GM18519 (cell line): ENCODE measurements at regions not wholly inside any gene's neighbourhood (a gene's known extent, or its start where the extent isn't known, plus 50 kb on each side); places are given as distances from the start of the nearest gene placed in this dataset.
"Not testable (repeated sequence)": the region's sequence is repeated elsewhere in the genome, so short reads cannot be mapped to it uniquely, and the experiment has no call there.

Experiments used
- ATAC-seq: cut with Tn5 transposase; IDR thresholded peaks from one replicate; pipeline ENCODE4 v1.9.1; 2021; ENCODE audit warnings: mild to moderate bottlenecking, moderate library complexity; ENCODE audit not compliant: unreplicated experiment, low FRiP score

DNA sequence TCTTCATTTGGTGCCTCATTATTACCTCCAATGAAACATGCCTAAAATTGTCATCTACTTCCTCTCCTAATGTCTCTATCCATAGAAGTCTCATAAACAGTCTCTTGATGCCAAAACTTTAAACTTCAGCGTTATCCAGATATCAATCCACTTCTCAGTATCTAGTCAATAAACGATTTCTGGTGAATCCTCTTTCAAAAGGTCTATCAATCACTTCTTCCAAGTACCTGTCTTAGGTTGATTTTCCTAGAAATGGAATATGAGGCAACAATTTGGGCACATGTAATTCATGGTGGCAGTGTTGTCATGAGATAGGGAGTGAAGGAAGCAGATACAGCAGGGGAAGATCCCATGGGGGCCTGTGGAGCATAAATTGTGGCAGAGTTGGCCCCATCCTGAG is 348.5 kb upstream of the POU1F1 start:
- ATAC-seq = no peak

DNA sequence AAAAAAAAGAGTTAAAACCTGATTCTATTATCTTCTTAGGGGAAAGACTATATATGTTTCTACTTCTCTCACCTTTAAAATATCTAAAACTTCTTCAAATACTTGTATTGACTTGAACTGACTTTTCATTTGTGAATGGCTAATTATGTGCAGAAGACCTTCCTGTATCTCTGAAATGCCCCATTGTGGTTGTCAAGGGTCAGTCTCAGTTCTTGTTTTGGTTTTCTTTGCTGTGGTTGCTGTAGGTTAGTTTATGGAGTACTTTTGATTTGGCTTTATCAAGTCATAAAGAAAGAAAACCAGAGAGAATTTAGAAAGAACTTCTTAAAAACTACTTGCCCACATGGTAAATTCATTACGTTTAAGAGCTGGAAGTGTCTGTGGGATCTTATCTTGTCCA is 345.3 kb upstream of the POU1F1 start:
- no peak for ATAC-seq

DNA sequence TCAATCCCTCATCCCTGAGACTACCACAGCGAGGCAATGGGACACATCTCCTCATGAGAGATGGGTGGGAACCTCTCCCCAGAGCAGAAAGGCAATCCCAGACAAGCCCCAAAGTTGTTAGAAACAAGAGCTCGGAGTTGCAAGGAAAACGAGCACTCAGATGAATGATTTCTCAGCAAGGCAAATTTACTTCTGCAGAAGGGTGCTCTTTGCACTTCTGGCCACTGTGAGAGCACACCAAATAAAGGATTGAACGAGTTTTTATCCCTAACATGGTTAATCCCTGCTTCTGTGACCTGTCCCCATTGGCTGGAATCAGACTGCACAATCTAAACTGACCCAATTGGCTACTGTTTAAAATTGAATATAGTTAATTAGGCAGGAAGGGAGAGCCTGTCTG is 339.1 kb upstream of the POU1F1 start:
- ATAC-seq = no peak

DNA sequence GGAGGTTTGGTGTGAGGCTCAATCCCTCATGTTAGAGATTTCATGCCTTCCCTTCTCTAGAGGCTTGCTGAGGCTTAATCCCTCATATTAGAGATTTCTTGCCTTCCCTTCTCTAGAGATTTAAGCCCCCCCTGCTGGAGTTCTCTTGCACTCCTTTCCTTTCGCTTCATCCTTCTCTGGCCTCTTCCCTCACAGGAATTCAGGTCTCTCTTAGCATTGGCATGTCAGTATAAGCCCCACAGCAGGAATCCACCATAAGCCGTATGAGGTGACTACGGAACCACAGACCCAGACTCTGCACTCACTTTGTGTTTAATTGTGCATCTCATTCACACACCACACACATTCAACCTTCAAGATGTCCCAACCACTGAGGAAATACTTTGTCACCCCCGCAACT is 338.6 kb upstream of the POU1F1 start:
- no peak for ATAC-seq

DNA sequence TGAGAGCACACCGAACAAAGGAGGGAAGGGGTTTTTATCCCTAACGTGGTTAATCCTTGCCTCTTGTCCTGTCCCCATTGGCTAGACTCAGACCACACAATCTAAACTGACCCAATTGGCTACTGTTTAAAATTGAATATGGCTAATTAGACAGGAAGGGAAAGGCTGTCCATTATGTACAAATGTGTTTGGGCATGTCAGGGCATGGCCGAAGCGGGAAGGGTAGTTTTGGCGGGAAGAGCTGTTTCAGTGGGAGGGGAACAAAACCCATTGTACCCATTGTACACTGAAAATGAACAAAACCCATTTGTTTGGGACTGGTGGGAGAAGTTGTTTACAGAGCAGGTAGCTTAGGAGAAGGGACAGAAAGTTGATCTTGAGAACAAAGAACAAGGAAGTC is 330.9 kb upstream of the POU1F1 start:
- no peak for ATAC-seq

DNA sequence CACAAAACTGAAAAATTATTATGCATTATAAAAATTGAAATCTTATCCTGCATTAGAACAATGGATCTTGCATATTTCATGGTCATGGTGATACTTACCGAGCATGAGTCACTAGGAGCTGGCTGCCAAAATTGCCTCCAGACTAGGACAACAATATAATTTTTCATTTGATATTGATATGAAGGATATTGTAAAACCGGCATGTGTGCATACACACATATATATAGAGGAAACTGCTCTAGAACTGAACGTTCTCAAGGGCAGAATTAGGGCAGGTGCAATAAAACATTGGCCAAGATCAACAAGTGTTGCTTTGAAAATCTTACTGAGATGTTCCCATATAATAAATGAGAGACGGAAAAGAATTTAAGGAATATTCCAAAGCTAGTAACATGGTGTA is 319.4 kb upstream of the POU1F1 start:
- ATAC-seq = no peak

DNA sequence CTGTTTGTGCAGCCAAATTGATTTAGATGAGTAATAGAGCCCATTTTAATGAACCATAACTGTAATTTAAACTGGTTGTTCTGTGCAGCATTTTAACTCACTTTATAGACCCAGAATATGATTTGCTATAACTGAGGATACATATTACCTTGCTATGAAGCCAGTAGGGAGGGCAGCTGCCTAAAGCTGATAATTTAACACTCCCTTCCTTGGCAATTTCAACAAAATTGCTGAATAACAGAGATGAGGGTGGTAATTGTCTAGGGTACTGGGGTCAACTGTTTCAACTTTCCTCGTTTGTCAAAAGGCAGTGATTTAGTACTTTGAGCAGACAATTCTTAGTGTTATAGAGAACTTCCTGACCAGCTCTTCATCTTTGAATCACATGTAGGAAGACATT is 304.9 kb upstream of the POU1F1 start:
- no peak for ATAC-seq

DNA sequence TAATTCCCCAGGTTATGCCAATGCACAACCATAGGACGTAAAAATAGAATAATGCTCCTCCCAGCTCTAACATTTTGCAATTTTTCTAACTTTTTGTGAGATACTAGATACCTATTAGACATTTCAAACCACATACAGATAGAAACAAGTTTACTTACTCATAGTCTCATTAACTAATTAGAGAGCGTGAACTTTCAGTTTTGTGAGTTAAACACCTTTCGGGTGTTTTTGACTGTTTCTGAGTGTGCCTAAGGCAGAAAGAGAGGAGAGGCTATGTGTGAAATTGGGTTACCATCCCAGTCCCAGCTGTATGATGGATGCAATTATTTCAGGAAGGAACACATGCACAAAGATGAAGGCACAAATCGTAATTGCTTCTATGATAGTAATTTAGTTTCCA is 300.4 kb upstream of the POU1F1 start:
- ATAC-seq = no peak

DNA sequence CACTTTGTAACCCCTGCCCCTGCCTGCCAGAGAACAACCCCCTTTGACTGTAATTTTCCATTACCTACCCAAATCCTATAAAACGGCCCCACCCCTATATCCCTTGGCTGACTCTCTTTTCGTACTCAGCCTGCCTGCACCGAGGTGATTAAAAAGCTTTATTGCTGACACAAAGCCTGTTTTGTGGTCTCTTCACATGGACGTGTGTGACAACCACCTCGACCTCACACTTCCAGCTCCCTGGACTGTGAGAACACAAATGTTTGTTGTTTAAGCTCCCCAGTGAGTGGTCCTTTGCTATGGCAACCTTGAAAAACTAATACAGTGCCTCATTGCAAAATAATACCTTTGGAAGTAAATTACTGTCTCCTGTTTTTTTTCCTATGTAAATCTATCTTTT is 299.2 kb upstream of the POU1F1 start:
- ATAC-seq = no peak

DNA sequence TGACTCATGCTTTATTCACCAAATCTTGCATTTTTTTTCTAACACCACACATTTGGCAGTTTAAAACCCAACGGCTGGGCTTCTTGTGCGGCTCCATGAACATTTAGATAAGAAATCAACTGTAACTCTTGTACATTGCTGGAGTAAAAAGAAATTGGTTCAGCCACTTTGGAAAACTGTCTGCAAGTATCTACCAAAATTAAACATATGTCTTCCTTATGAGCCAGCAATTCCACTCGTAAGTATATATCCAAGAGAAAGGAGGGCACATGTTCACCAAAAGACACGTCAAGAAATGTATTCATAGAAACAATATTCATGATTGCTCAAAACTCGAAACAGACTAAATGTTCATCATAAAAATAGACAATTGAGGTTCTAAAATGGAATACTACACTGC is 291.9 kb upstream of the POU1F1 start:
- ATAC-seq = no peak

DNA sequence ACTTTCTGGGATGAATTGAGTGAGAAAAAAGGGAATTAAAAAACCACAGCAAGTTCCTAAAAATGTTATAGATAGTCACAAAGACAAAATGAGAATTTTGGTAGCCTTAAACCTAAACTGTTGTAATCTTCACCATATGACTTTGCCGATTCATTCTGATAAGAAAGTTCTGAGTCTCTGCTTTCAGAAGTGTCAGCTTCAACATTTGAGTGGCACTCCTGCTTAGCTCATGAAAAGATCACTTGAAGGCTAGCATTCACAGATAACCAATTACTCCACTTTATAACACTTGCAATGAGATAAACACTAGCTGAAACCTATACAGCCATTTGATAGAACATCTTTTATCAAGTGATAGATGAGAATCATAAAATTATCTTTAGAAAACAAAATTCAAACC is 288.1 kb upstream of the POU1F1 start:
- ATAC-seq = no peak

DNA sequence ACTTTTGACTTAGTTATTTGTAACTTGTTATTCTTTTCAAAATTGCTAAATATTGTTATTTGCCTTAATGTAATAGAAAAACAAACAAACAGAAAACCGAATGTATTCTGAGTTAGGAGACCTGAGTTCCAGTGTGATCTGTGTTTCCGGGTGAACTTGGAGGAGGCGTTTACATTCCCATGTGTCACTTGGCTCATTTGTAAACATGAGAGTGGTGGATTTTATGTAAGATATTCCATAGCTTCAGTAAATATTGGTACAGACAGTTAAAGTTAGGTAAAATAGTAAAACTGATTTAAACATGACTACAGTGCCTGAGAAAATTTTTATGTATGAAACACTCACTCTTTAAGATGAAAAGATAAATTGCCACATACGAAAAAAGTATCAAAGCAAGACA is 287.3 kb upstream of the POU1F1 start:
- no peak for ATAC-seq

DNA sequence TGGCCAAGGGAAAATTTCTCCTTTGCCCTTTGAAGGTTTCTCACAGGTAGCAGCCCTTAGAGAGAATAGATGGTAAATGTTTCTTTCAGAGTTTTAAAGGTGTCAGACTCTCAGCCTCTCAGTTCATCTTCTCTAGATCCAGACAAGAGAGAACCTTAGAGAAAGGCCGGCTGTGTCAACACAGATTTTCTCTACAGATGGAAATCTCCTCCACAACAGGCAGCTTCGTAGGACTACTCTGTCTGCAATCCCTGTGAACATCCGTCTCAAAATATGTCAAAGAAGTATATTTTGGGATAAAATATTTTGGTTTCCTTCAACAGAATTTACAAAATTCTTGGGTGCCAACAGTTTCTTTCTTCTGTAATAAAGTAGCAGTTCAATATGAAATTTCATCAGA is 282.1 kb upstream of the POU1F1 start:
- no peak for ATAC-seq

DNA sequence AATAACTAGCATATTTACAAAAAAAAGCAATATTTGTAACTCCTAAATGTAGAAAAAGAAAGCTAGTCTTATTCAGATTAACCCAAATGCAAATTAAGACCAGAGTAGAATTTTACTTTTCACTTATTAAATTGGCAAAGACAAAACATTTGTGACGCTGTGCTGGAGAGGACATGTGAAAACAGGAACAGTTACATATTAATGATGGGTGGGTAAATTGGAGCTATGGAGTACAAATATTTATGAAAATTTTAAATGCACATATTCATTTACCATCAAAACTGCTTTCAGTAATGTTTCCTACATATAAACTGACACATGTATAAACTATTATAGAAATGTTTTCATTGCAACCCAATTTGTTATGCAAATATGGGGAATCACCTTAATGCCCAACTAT is 278.9 kb upstream of the POU1F1 start:
- ATAC-seq = no peak

DNA sequence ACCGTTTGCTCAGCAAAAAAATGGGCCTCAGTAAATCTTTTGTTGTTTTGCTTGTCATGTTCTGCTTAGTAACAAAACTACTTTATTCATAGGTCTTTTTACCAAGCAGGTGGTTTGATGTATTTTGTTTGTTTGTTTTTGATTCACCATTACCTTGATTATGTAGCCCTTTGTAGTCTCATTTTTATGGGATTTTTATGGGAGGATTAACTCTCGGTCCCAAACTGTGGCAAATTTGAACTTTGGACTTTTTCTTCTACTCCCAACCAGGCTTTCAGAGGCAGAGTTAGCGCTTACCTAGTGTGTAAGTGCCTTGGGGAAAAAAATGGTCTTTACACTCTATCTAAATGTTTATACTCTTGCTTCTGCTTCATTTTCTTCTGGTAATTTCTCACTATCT is 276.7 kb upstream of the POU1F1 start:
- ATAC-seq = no peak

DNA sequence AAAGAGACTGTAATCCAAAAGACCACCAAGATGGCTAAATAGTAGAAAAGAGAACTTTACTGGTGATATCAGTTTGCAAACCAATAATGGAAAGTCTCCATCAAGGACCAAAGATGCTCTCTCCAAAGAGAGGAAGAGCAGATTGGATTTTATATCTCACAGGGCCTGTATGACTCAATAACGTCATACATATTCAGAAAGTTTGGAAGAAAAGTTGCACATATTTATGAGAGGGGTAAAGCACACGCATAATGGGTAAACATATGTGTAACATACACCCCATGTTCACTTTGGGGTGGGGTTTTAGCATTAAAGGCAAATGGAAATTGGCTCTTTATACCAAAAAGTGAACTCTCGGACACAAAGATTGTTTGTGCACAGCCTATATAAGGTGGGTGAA is 274.5 kb upstream of the POU1F1 start:
- ATAC-seq = no peak

DNA sequence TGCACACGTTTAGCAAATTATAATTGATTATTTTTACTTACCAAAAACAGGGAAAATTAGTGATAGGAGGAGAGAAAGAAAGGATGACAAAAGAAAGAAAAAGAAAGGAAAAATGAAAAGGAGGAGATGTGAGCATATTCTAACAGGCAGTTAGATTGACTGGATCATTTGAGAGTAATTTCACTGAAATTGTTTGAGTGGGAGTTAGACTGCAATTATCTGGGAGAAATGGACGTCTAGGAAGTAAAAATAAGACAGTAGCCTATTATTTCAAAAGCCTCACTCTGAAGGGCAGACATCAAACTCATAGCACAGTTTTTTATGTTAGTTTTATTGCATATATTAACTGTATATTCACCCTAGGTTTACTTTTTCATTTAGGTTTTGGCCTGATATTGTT is 272.8 kb upstream of the POU1F1 start:
- ATAC-seq = no peak

DNA sequence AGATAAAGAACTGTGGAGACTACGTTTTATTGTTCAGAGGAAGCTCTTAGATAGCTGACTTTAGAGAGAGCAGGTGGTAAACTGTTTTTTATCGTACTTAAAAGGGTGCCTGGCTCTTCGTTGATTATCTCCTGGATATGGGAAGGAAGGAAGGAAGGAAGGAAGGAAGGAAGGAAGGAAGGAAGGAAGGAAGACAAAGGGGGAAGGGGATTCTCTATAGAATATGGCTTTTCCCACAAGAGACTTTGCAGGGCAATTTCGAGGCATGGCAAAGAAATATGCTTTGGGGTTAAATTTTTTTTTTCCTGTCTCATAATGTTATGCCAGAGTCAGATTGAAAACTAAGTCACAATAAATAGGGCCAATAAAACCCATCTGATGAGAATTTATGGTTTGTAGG is 271.9 kb upstream of the POU1F1 start:
- no peak for ATAC-seq

DNA sequence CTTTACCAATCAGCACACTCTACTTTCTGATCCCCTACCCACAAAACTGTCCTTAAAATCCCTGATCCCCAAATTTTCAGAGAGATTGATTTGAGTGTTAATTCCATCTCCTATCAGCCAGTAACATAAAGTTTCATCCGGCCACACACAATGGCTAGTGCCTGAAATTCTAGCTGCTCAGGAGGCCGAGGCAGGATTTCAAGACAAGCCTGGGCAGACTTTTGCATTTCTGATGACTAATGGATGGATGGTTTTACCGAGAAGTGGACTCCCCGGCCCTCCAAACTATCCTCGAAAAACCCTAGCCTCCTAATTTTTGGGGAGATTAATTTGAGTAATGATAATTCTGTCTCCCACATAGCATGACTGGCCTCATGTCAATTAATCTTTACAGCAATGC is 269.8 kb upstream of the POU1F1 start:
- no peak for ATAC-seq

DNA sequence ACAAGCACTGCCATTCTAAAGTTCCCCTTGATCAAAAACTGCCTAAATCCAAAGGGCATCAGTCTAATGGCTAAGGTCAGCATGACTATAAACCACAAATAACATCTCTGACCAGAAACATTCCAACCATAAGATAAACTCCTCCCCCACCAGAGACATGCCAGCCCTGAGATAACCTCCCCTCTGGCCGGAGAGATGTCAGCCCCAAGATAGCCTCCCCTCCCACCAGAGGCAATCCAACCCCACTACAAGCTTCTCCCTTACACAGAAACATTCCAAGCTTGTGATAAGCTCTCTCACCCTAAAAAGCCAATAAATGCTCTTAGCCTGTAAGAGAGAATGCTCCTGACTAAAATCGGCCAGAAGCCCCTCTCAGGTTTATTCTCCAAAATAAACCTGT is 267.0 kb upstream of the POU1F1 start:
- ATAC-seq = not testable (repeated sequence)

DNA sequence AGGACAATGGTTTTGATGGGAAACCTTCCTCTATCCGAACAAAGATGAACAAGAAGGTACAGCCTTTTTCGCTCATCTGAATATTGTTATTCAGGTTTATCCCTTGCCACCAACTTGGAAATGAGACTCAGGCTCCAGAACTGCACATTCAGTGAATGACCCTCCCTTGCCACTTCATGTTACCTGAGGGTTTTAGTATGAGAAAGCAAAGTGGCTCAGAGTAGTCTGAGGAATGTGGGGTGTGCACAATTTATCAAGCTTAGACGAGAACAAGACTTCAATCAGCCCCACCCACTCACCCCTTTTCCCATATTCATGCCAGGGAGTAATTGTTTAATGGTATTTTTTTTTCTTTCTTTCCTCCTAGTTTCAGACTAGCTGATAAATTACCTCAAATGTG is 265.3 kb upstream of the POU1F1 start:
- ATAC-seq = no peak

DNA sequence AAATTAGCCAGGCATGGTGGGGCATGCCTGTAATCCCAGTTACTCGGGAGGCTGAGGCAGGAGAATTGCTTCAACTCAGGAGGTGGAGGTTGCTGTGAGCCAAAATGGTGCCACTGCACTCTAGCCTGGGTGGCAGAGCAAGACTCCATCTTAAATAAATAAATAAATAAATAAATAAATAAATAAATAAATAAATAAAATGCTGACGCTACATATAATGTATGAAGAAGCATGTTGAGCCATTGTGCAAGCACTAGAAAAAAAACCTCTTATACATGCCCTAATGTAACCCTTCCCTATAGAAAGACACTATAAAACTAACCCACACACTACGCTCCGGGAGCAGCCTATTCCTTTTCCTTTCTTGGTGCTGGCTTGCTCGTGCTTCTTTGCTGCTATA is 262.3 kb upstream of the POU1F1 start:
- ATAC-seq = not testable (repeated sequence)

DNA sequence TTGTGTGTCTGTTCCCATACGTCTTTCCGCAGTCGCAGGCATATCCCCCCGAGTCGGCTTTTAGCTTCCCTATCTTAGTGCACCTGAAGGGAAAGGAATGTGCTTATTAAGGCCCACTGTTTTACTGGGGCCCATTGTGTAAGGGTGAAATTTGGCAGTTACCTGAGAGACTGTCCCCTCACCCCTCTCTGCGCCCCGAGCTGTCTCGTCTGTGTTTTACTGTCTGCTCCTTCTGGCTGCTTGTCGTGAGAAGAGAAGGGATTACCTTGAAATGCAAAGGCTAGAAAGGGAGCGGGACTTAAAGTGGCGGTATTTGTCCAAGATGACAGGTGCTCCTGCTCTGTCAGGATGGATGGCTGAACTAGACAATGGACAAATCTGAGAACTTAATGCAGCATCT is 233.0 kb upstream of the POU1F1 start:
- ATAC-seq = no peak

DNA sequence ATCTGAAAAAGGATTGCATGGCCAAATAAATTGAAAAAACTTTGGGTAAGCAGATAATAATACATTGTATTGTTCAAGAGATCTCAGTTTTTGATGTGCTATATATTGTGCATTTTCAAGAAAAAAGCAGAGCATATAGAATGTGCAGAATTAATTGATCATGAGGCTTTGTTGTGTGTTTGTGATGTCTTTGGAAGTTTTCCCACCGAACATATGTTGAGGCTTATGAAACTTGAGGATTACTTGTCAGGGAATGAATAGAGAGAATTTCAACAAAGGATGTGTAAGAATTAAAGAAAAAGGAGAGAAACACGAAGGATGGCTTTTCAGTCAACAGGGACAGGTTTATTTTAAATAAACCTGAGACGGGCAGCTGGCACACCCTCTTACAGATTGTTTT is 232.5 kb upstream of the POU1F1 start:
- no peak for ATAC-seq
